H1 (cell line): ENCODE measurements at regions not wholly inside any gene's neighbourhood (a gene's known extent, or its start where the extent isn't known, plus 50 kb on each side); places are given as distances from the start of the nearest gene placed in this dataset.

Experiments
- CTCF ChIA-PET: fragments of 300-600 bp; sonication (Branson Sonifier 250); formaldehyde crosslinking; loops from one replicate; lab custom pipeline; 2021; ENCODE audit not compliant: partially characterized antibody; lab: Charles Lee
- POLR2A ChIA-PET: fragments of 300-600 bp; sonication (Branson Sonifier 250); formaldehyde crosslinking; loops from one replicate; lab custom pipeline; 2021; ENCODE audit warnings: inconsistent platforms; ENCODE audit not compliant: partially characterized antibody; lab: Charles Lee
- DNase-seq, 2 experiments: peaks; one replicate each; pipeline versions ENCODE4 v3.0.0 to v3.0.0-alpha.2; 2010 to 2022; ENCODE audit warnings: low spot score in 2 of 2, low read depth in 1 of 2, mixed read lengths in 1 of 2
- FAIRE-seq: peaks from 2 replicates; lab custom pipeline; 2011; peaks lifted over from hg19 to GRCh38; lab: Jason Lieb, UNC
- H2AFZ ChIP-seq: 2 replicates; pipeline ENCODE4 v1.8.1; 2012; ENCODE audit warnings: low read length, inconsistent platforms
- H2AK5ac ChIP-seq: 2 replicates; pipeline ENCODE4 v1.6.1; 2013; ENCODE audit warnings: low read depth, low read length
- H2BK120ac ChIP-seq: replicated peaks from 2 replicates; pipeline ENCODE3; 2013; ENCODE audit warnings: low read depth, low read length, inconsistent platforms
- H2BK12ac ChIP-seq: 2 replicates; pipeline ENCODE4 v1.6.1; 2013; ENCODE audit warnings: low read depth, low read length
- H2BK15ac ChIP-seq: 2 replicates; pipeline ENCODE4 v1.6.1; 2013; ENCODE audit warnings: low read length
- H2BK20ac ChIP-seq: 2 replicates; pipeline ENCODE4 v1.6.1; 2013; ENCODE audit warnings: low read length
- H2BK5ac ChIP-seq: 2 replicates; pipeline ENCODE4 v1.6.1; 2013; ENCODE audit warnings: low read depth, low read length
- H3K14ac ChIP-seq: 2 replicates; pipeline ENCODE4 v1.6.1; 2013; ENCODE audit warnings: inconsistent platforms; ENCODE audit not compliant: insufficient read length
- H3K18ac ChIP-seq: 2 replicates; pipeline ENCODE4 v1.6.1; 2013; ENCODE audit warnings: low read length; ENCODE audit errors: extremely low read depth
- H3K23ac ChIP-seq: 2 replicates; pipeline ENCODE4 v1.6.1; 2013; ENCODE audit warnings: inconsistent platforms; ENCODE audit not compliant: insufficient read length
- H3K23me2 ChIP-seq: 2 replicates; pipeline ENCODE4 v1.6.1; 2013; ENCODE audit warnings: low read depth, low read length
- H3K27ac ChIP-seq: 2 replicates; pipeline ENCODE4 v1.6.1; 2011; ENCODE audit warnings: low read depth, low read length, inconsistent platforms
- H3K27me3 ChIP-seq, 4 experiments: replicated peaks in 1 of 4; 1 replicate in 1 of 4; 2 replicates in 3 of 4; pipeline versions ENCODE4 v1.6.1 to v1.8.1; 2011 to 2013; ENCODE audit warnings: low read length in 3 of 4, mild to moderate bottlenecking in 3 of 4, inconsistent platforms in 2 of 4, mixed read lengths in 2 of 4, moderate library complexity in 1 of 4; ENCODE audit not compliant: control insufficient read depth in 3 of 4, insufficient read depth in 3 of 4; ENCODE audit errors: extremely low read depth in 1 of 4
- H3K36me3 ChIP-seq, 4 experiments: 2 replicates each; pipeline versions ENCODE4 v1.6.1 to v1.8.1; 2011 to 2013; ENCODE audit warnings: mild to moderate bottlenecking in 4 of 4, low read length in 3 of 4, moderate library complexity in 2 of 4, control low read depth in 1 of 4, inconsistent platforms in 1 of 4; ENCODE audit not compliant: insufficient read depth in 4 of 4, control insufficient read depth in 2 of 4
- H3K4ac ChIP-seq: replicated peaks from 2 replicates; pipeline ENCODE3; 2013; ENCODE audit warnings: low read length, low read depth, mixed read lengths, inconsistent platforms; ENCODE audit not compliant: insufficient read length
- H3K4me1 ChIP-seq, 4 experiments: replicated peaks in 1 of 4; 1 replicate in 1 of 4; 2 replicates in 3 of 4; pipeline versions ENCODE4 v1.6.1 to v1.8.1; 2011 to 2013; ENCODE audit warnings: low read length in 3 of 4, inconsistent platforms in 2 of 4, mixed read lengths in 1 of 4; ENCODE audit not compliant: insufficient read depth in 4 of 4, control insufficient read depth in 3 of 4
- H3K4me2 ChIP-seq, 2 experiments: 2 replicates each; pipeline versions ENCODE4 v1.6.1 to v1.8.1; 2011 to 2013; ENCODE audit warnings: low read depth in 2 of 2, low read length in 2 of 2, control low read depth in 1 of 2, inconsistent platforms in 1 of 2, mild to moderate bottlenecking in 1 of 2; ENCODE audit not compliant: insufficient read depth in 1 of 2
- H3K4me3 ChIP-seq, 4 experiments: fragments of 200-600, 300-600 bp in 1 of 4; sonication (generic), shearing (Covaris generic), sonication (Bioruptor Twin) in 1 of 4; 2 replicates each; pipeline versions ENCODE4 v1.5.1 to v1.8.1; 2011 to 2016; ENCODE audit warnings: low read length in 4 of 4, low read depth in 3 of 4, control low read depth in 2 of 4, inconsistent platforms in 2 of 4, mild to moderate bottlenecking in 2 of 4, mixed read lengths in 1 of 4, moderate library complexity in 1 of 4; ENCODE audit not compliant: insufficient read depth in 2 of 4; ENCODE audit errors: extremely low read depth in 1 of 4
- H3K56ac ChIP-seq: replicated peaks from 2 replicates; pipeline ENCODE3; 2013; ENCODE audit warnings: low read depth, mild to moderate bottlenecking, mixed read lengths, low read length, inconsistent platforms; ENCODE audit not compliant: insufficient read length
- H3K79me1 ChIP-seq: 2 replicates; pipeline ENCODE4 v1.6.1; 2013; ENCODE audit warnings: low read depth, low read length, control low read depth
- H3K79me2 ChIP-seq, 2 experiments: 2 replicates each; pipeline versions ENCODE4 v1.6.1 to v1.8.1; 2012 to 2013; ENCODE audit warnings: low read length in 2 of 2, mild to moderate bottlenecking in 2 of 2, inconsistent platforms in 1 of 2; ENCODE audit not compliant: insufficient read depth in 2 of 2, control insufficient read depth in 1 of 2
- H3K9ac ChIP-seq, 4 experiments: replicated peaks in 1 of 4; 1 replicate in 1 of 4; 2 replicates in 3 of 4; pipeline versions ENCODE4 v1.6.1 to v1.8.1; 2011 to 2013; ENCODE audit warnings: low read depth in 3 of 4, low read length in 3 of 4, control low read depth in 2 of 4, mild to moderate bottlenecking in 2 of 4, moderate library complexity in 2 of 4, inconsistent platforms in 1 of 4; ENCODE audit errors: extremely low read depth in 1 of 4
- H3K9me3 ChIP-seq, 2 experiments: 2 replicates each; pipeline versions ENCODE4 v1.6.1 to v1.8.1; 2012 to 2013; ENCODE audit warnings: mild to moderate bottlenecking in 2 of 2, moderate library complexity in 2 of 2, control low read depth in 1 of 2, inconsistent platforms in 1 of 2, low read depth in 1 of 2, low read length in 1 of 2, mixed read lengths in 1 of 2; ENCODE audit not compliant: insufficient read depth in 2 of 2
- H4K20me1 ChIP-seq, 2 experiments: replicated peaks in 1 of 2; 2 replicates each; pipeline versions ENCODE3 to v1.8.1; 2011 to 2013; ENCODE audit warnings: inconsistent platforms in 2 of 2, low read length in 2 of 2, mild to moderate bottlenecking in 1 of 2; ENCODE audit not compliant: insufficient read depth in 2 of 2, control insufficient read depth in 1 of 2
- H4K5ac ChIP-seq: 2 replicates; pipeline ENCODE4 v1.6.1; 2013; ENCODE audit warnings: low read length, low read depth, mixed read lengths, inconsistent platforms; ENCODE audit not compliant: insufficient read length
- H4K8ac ChIP-seq: 2 replicates; pipeline ENCODE4 v1.8.0; 2013; ENCODE audit warnings: mild to moderate bottlenecking, moderate library complexity, low read length, inconsistent platforms; ENCODE audit not compliant: insufficient read depth; ENCODE audit errors: extremely low read depth
- H4K91ac ChIP-seq: replicated peaks from 2 replicates; pipeline ENCODE3; 2013; ENCODE audit warnings: low read length, mixed read lengths, inconsistent platforms; ENCODE audit not compliant: insufficient read length
- RFX5 ChIP-seq: IDR thresholded peaks from 2 replicates; pipeline ENCODE4 v1.6.1; 2011; ENCODE audit warnings: low read depth, low read length, improper control_type of control experiment, borderline replicate concordance
- SIRT6 ChIP-seq: IDR thresholded peaks from one replicate; pipeline ENCODE4 v1.7.1; 2012; ENCODE audit warnings: low read length, inconsistent platforms
- TCF12 ChIP-seq: IDR thresholded peaks from 2 replicates; pipeline ENCODE4 v1.6.1; 2011; ENCODE audit warnings: low read depth, mild to moderate bottlenecking, low read length
- WGBS, 2 experiments: shearing (Covaris generic) in 1 of 2; methylation state at CpG; one replicate each; pipeline versions ENCODE4 v1.1.6 to v1.1.7; 2013 to 2015; ENCODE audit warnings: low lambda C conversion rate in 2 of 2, mixed read lengths in 2 of 2, inconsistent platforms in 1 of 2, low coverage in 1 of 2, missing lambda C conversion rate in 1 of 2; ENCODE audit not compliant: insufficient replicate concordance in 2 of 2, insufficient coverage in 1 of 2, insufficient read length in 1 of 2; ENCODE audit errors: extremely low coverage in 1 of 2, missing lambda C conversion rate in 1 of 2; 5-methylcytosine and 5-hydroxymethylcytosine counted together

- no peak for FAIRE-seq
- Histone ChIP-seq H4K91ac (no peak overlapping the region), H2BK15ac (no peak overlapping the region), H3K27ac (no peak overlapping the region), H3K4me3 (no peak overlapping the region), H3K23me2 (no peaks in the 10 kb centered on the region), H3K4ac (no peak overlapping the region), H3K79me2 (no peaks in the 10 kb centered on the region), H3K79me1 (no peaks in the 10 kb centered on the region; the same call in none of the 2 replicates), H2AK5ac (no peak overlapping the region), H3K36me3 (no peaks in the 10 kb centered on the region), H3K14ac (no peak overlapping the region), H4K20me1 (no peaks in the 10 kb centered on the region), H4K5ac (no peak overlapping the region), H3K4me2 (no peak overlapping the region), H2BK5ac (no peak overlapping the region), H4K8ac (no peak overlapping the region), H3K27me3 (no peaks in the 10 kb centered on the region), H3K9me3 (no peaks in the 10 kb centered on the region), H3K18ac (no peak overlapping the region), H3K56ac (no peak overlapping the region), H2BK20ac (no peak overlapping the region), H2BK120ac (no peak overlapping the region), H3K4me1 (peaks cover 2 to 8% (median 5%) of the 10 kb centered on the region in 4 experiments; a peak in 3 of 7 replicates), H2BK12ac (no peak overlapping the region), H3K9ac (no peak overlapping the region), H2AFZ (no peak overlapping the region)
- ChIA-PET POLR2A (no interaction called here), CTCF (interaction anchor here (0.7 to 9.4 kb wide), 13 partner anchors 10 to 90 kb away, joined by 3 to 64 read pairs (median 6); no protein-coding TSS in a partner anchor)
- 95% methylated on average over 2 of the region's 6 CpGs; no CpG with 5 or more reads in 1 of the 2 experiments for WGBS, 2 experiments
- no peak for DNase-seq
- TF ChIP-seq RFX5 (no peak), SIRT6 (no peak), TCF12 (no peak)
- TF ChIP-seq, all 59 proteins: peak for 0
- H3K23ac ChIP-seq: no peak overlapping the region
Observed at GRCh38 chr11:45026835-45027234, 76.2 kb upstream of the TP53I11 start.
